Neural progenitor cell (in vitro differentiated cells): ENCODE measurements at regions not wholly inside any gene's neighbourhood (a gene's known extent, or its start where the extent isn't known, plus 50 kb on each side); places are given as distances from the start of the nearest gene placed in this dataset.

Experiments
- EZH2 ChIP-seq: fragments of 200-600 bp; sonication (generic); IDR thresholded peaks from 2 replicates; pipeline ENCODE4 v1.6.1; 2017; ENCODE audit warnings: antibody characterized with exemption, mild to moderate bottlenecking, moderate library complexity
- TF ChIP-seq, protein P1 (sequence below): fragments of 200-600 bp; sonication (generic); IDR thresholded peaks from 2 replicates; pipeline ENCODE4 v1.5.1; 2017; ENCODE audit warnings: antibody characterized with exemption, mild to moderate bottlenecking

DNA sequence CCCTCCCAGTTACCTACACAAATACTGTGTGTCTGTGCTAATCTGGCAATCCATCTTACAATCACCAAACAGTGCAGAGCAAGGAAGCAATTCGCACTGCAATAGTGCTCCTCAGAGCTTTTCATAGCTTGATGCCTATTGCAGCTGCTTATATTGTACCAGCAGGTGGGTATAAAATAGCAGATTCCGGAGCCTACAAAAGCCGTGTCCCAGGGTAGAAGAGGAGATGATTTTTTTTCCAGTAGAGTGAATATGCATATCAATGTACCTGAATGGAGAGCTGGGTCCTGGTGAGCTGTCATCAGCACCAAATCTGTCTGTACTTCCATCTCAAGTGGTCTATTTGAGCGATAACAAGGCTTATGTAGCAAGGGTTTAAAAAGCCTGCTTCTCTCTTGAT, 668.4 kb downstream of the DIAPH3 start:
- TF ChIP-seq, protein P1, sequence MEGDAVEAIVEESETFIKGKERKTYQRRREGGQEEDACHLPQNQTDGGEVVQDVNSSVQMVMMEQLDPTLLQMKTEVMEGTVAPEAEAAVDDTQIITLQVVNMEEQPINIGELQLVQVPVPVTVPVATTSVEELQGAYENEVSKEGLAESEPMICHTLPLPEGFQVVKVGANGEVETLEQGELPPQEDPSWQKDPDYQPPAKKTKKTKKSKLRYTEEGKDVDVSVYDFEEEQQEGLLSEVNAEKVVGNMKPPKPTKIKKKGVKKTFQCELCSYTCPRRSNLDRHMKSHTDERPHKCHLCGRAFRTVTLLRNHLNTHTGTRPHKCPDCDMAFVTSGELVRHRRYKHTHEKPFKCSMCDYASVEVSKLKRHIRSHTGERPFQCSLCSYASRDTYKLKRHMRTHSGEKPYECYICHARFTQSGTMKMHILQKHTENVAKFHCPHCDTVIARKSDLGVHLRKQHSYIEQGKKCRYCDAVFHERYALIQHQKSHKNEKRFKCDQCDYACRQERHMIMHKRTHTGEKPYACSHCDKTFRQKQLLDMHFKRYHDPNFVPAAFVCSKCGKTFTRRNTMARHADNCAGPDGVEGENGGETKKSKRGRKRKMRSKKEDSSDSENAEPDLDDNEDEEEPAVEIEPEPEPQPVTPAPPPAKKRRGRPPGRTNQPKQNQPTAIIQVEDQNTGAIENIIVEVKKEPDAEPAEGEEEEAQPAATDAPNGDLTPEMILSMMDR, result no peak
- TF ChIP-seq EZH2, result no peak
